Stomach (tissue), 8 donors: ENCODE measurements at regions not wholly inside any gene's neighbourhood (a gene's known extent, or its start where the extent isn't known, plus 50 kb on each side); places are given as distances from the start of the nearest gene placed in this dataset.

Source experiments
- DNase-seq, 2 donors: peaks; one replicate each; pipeline versions ENCODE4 v3.0.0 to v3.0.0-alpha.2; 2013 to 2019
- H3K27ac ChIP-seq, 5 donors: fragments of 200-600 bp in 4 of 5; sonication (generic) in 4 of 5; one replicate each; pipeline ENCODE4 v1.5.1; 2013 to 2019; ENCODE audit warnings: mild to moderate bottlenecking in 1 of 5, moderate library complexity in 1 of 5
- H3K27me3 ChIP-seq, 3 donors: fragments of 200-600 bp; sonication (generic); one replicate each; pipeline ENCODE4 v1.5.1; 2017 to 2019; ENCODE audit warnings: mixed run types in 1 of 3
- H3K36me3 ChIP-seq, 4 donors: fragments of 200-600 bp; sonication (generic); 1 replicate in 3 of 4; 2 replicates in 1 of 4; pipeline ENCODE4 v1.5.1; 2016 to 2019
- H3K4me1 ChIP-seq, 4 donors: fragments of 200-600 bp; sonication (generic); one replicate each; pipeline ENCODE4 v1.5.1; 2016 to 2019
- H3K4me3 ChIP-seq, 4 donors: fragments of 200-600 bp; sonication (generic) in 3 of 4; one replicate each; pipeline ENCODE4 v1.5.1; 2016 to 2019; ENCODE audit warnings: mild to moderate bottlenecking in 1 of 4
- H3K9me3 ChIP-seq, 4 donors: fragments of 200-600 bp; sonication (generic); one replicate each; pipeline ENCODE4 v1.5.1; 2016 to 2019
- EP300 ChIP-seq: sonication (generic); formaldehyde crosslinking; IDR thresholded peaks from one replicate; pipeline ENCODE4 v1.6.1; 2017; ENCODE audit warnings: antibody characterized with exemption
- POLR2A ChIP-seq, 4 donors: fragments of 450-650 bp; IDR thresholded peaks; one replicate each; pipeline ENCODE4 v1.6.1; 2016; ENCODE audit warnings: antibody characterized with exemption in 4 of 4, control low read depth in 2 of 4, mild to moderate bottlenecking in 1 of 4, moderate library complexity in 1 of 4
- POLR2AphosphoS5 ChIP-seq, 3 donors: sonication (generic); formaldehyde crosslinking; IDR thresholded peaks; one replicate each; pipeline ENCODE4 v1.6.1; 2016; ENCODE audit warnings: antibody characterized with exemption in 3 of 3
- WGBS, 5 donors: extraction: QIAGEN DNeasy Blood & Tissue Kit in 3 of 5; methylation state at CpG; one replicate each; pipeline versions ENCODE4 v1.1.5 to v1.1.7; 2013 to 2018; 5-methylcytosine and 5-hydroxymethylcytosine counted together
- intact Hi-C: fragments of 100-400 bp; cut with DNase I; formaldehyde crosslinking; loops from one replicate; pipeline ENCODE4 v1.15.1; 2023; ENCODE audit warnings: low total_unique reads
- TF ChIP-seq, protein P1 (sequence below), 7 experiments: fragments of 450-650 bp in 4 of 7; fragments of 200-600 bp in 3 of 7; sonication (generic) in 3 of 7; IDR thresholded peaks; one replicate each; pipeline ENCODE4 v1.5.1; 2016 to 2019; ENCODE audit warnings: antibody characterized with exemption in 7 of 7, control low read depth in 2 of 7, mild to moderate bottlenecking in 1 of 7
- donor health status: healthy with polysubstance abuse.
- donor health status: Bipolar disorder and iron deficiency.
- donor health status: healthy.

DNA sequence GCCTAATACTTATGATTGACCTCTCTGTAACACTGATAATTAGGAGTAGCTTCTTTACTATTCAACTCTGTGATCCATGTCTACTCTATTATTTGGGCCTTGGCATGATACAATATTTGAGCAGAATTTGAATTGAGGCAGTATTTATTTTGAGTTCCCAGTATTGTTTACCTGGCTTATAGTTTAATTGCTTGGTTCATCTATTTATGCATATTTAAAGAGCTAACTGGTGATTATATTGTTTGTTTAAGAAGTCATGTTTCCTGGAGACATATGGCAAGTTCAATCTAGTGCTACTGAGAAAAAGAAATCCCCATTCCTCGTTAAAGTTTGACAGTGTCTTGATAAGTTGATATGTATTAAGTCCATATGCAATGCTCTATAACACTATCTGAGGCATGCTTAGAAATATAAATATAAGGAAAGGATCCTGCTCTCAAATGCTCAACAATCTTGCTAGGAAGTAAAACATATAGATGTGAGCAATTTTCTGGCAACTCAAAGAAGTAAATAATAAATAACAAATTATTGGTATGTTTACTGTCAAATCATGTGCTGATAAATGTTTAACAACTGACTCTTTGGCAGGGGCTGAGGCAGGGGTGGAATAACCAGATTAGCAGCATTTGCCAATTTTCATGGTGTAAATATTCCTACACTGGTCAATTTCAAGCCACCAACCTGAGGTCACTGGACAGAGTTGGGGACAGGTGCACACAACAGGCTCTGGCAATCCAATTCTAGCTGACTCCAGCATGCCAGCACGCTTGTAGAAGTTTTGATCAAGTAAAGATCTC is 430.2 kb upstream of the PIK3C3 start:
- 13 to 40% (median 28%) methylated on average over 2 of the region's 2 CpGs for WGBS, 5 donors
- H3K4me3 ChIP-seq, result no peak overlapping the region
- TF ChIP-seq, protein P1, sequence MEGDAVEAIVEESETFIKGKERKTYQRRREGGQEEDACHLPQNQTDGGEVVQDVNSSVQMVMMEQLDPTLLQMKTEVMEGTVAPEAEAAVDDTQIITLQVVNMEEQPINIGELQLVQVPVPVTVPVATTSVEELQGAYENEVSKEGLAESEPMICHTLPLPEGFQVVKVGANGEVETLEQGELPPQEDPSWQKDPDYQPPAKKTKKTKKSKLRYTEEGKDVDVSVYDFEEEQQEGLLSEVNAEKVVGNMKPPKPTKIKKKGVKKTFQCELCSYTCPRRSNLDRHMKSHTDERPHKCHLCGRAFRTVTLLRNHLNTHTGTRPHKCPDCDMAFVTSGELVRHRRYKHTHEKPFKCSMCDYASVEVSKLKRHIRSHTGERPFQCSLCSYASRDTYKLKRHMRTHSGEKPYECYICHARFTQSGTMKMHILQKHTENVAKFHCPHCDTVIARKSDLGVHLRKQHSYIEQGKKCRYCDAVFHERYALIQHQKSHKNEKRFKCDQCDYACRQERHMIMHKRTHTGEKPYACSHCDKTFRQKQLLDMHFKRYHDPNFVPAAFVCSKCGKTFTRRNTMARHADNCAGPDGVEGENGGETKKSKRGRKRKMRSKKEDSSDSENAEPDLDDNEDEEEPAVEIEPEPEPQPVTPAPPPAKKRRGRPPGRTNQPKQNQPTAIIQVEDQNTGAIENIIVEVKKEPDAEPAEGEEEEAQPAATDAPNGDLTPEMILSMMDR (IDR thresholded peaks at IDR 0.05), result no peak
- TF ChIP-seq EP300 (no peak), POLR2AphosphoS5 (IDR thresholded peaks at IDR 0.05) (no peak), POLR2A (IDR thresholded peaks at IDR 0.05) (no peak)
- no peak overlapping the region for H3K27ac ChIP-seq
- intact Hi-C loops, result no loop called here
- H3K27me3 ChIP-seq, result no peaks in the 10 kb centered on the region
- no peaks in the 10 kb centered on the region for H3K4me1 ChIP-seq
- H3K36me3 ChIP-seq, result no peaks in the 10 kb centered on the region
- no peaks in the 10 kb centered on the region for H3K9me3 ChIP-seq
- no peak for DNase-seq

DNA sequence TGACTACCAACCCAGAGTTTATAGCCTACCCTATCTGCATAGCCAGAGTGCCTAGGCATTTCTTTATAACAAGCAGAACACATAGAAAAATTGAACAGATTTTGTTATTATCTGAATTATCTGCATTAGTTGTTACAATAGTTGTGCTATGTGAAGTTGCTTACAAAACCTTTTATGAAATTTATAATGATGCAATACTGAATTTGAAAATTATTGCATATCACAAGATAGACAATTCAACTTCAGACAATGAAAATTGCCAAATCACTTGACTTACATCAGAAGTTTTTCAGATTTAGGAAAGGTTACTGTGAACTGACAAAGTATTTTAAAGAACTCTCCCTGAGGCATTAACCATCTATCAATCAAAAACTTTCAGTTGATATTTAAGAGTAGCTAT is 437.9 kb upstream of the PIK3C3 start:
- no peaks in the 10 kb centered on the region for H3K36me3 ChIP-seq
- no peak overlapping the region for H3K4me3 ChIP-seq
- no peak for TF ChIP-seq POLR2AphosphoS5 (IDR thresholded peaks at IDR 0.05)
- TF ChIP-seq, protein P1 (IDR thresholded peaks at IDR 0.05), result no peak
- no peak for TF ChIP-seq POLR2A (IDR thresholded peaks at IDR 0.05)
- no peak for TF ChIP-seq EP300
- no peaks in the 10 kb centered on the region for H3K9me3 ChIP-seq
- no peaks in the 10 kb centered on the region for H3K4me1 ChIP-seq
- H3K27ac ChIP-seq, result no peak overlapping the region
- intact Hi-C loops, result no loop called here
- no peaks in the 10 kb centered on the region for H3K27me3 ChIP-seq
- no peak for DNase-seq

DNA sequence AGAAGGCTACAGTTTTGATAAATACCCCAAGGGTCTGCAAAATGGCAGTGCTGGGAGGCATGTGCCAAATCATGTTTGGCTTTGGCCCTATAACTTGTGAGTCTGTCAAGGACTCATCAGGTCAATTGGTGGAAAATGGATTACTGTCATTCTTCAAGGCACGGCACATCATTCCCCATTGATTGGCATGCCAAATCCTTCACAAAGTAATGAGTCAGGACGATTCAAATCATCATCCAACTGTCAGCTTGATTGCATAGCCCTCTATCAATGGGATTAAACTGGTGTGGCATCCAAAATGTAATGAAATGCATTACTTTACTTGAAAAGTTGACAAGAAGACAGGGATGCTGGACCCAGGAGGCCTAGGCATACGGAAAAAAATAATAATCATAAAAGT is 441.6 kb upstream of the PIK3C3 start:
- no peak overlapping the region for H3K4me3 ChIP-seq
- intact Hi-C loops, result no loop called here
- H3K36me3 ChIP-seq, result no peaks in the 10 kb centered on the region
- no peaks in the 10 kb centered on the region for H3K27me3 ChIP-seq
- H3K9me3 ChIP-seq, result no peaks in the 10 kb centered on the region
- H3K4me1 ChIP-seq, result no peaks in the 10 kb centered on the region
- DNase-seq, result no peak
- 74 to 91% (median 84%) methylated on average over 3 of the region's 3 CpGs for WGBS, 5 donors
- H3K27ac ChIP-seq, result no peak overlapping the region
- TF ChIP-seq EP300 (no peak), POLR2A (IDR thresholded peaks at IDR 0.05) (no peak), POLR2AphosphoS5 (IDR thresholded peaks at IDR 0.05) (no peak)
- TF ChIP-seq, protein P1 (IDR thresholded peaks at IDR 0.05), result no peak

DNA sequence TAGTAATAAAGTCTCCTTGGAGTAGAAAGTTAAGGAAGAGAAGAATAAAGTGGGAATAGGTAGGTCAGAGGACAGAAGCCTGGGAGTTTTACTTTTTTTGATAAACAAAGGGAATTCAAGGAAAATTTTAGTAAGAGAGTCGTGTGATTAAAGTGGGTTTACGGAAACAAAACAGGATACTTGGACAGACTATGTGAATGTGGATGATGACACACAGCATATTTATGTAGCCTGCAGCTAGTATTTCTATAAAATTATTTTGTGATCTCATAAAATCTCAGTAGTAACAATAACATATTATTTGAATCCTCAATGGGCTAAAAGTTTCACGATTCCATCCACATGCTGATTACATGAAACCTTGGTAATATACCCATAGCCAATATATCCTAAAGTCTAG is 450.7 kb upstream of the PIK3C3 start:
- Histone ChIP-seq H3K27ac (no peak overlapping the region), H3K36me3 (no peaks in the 10 kb centered on the region), H3K4me3 (no peak overlapping the region), H3K4me1 (peaks cover 0 to 23% (median 6%) of the 10 kb centered on the region in 4 donors), H3K9me3 (no peaks in the 10 kb centered on the region), H3K27me3 (no peaks in the 10 kb centered on the region)
- TF ChIP-seq POLR2A (IDR thresholded peaks at IDR 0.05) (no peak), POLR2AphosphoS5 (IDR thresholded peaks at IDR 0.05) (no peak), EP300 (no peak)
- TF ChIP-seq, protein P1 (IDR thresholded peaks at IDR 0.05), result no peak
- no peak for DNase-seq
- intact Hi-C loops, result no loop called here
- WGBS, 5 donors, result 81 to 93% (median 89%) methylated on average over 3 of the region's 3 CpGs
